ENCODE measurements at regions not wholly inside any gene's neighbourhood (a gene's known extent, or its start where the extent isn't known, plus 50 kb on each side); places are given as distances from the start of the nearest gene placed in this dataset.

DNA sequence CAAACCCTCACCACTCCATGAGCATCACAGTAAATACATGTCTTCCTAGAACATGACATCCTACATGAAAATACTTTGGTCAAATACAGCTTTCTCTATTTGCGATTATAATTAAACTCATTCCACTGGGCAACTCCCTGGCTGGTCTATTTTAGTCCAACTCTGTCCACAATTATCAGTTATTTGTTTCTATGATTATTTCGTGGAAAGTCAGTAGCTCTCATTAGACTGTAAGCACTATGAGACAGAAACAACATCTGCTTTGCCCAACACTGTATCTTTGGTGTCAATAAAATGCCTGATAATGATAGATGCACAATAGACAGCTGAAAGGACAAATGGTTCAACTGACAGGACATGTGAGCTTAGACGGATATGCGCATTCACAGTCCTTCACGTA is 292.0 kb downstream of the KLF12 start:
- Mint-ChIP-seq H3K4me1 (ENCODE audit: low read depth) (peaks cover 22% of the 10 kb centered on the region), H3K27ac (no peak overlapping the region), H3K36me3 (ENCODE audit: low read depth) (peaks cover 29% of the 10 kb centered on the region), H3K4me3 (no peak overlapping the region), H3K27me3 (no peaks in the 10 kb centered on the region), H3K9me3 (no peaks in the 10 kb centered on the region)

DNA sequence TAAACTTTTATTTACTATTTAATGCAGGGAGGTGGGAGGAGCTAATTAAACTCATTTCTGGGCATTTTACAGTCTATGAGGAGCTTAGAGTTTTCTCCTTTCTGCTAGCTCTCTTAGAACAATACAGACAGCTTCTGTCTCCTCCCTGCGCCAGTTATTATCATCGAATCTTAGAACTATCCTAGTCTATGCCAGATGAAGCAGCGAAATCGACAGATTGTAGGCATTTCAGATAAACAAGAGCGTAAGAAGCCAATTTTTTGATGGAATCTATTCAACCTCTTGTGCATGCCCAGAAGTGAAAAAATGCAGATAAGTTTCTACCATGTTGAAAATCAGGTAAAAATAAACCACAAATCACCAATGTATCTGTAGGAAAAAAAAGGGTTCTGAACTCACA is 297.1 kb downstream of the KLF12 start:
- Mint-ChIP-seq H3K27me3 (no peaks in the 10 kb centered on the region), H3K36me3 (ENCODE audit: low read depth) (peaks cover 10% of the 10 kb centered on the region), H3K4me3 (no peak overlapping the region), H3K27ac (no peak overlapping the region), H3K9me3 (no peaks in the 10 kb centered on the region), H3K4me1 (ENCODE audit: low read depth) (peaks cover 40% of the 10 kb centered on the region)

DNA sequence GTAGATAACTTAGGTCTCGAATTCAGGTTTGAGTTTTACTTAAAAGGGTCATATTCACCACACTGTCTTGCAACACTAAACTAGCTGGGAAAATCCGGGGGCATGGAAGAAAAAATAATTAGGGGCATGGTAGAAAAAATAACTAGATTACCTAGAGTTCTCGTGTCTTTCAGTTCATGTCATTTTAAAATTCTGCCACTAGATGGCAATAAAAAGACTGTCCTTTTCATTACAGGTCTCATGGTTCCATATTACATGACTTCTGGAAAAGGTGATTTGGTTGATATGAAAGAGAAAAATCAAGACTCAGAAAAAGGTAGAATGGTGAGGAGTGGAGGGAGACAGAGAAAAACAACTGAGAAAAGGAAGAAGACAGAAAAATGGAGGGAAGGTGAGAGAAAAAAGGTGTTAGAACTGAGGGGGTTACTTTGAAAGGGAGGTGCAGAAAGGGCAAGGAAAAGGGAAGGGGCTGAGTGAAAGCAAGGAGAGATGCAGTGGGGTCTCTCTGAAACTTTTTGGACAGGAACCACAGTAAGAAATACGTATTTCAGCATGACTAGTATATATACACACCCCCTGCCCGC is 299.0 kb downstream of the KLF12 start:
- Mint-ChIP-seq H3K36me3 (ENCODE audit: low read depth) (peaks cover under 1% of the 10 kb centered on the region), H3K4me1 (ENCODE audit: low read depth) (peaks cover 44% of the 10 kb centered on the region), H3K4me3 (no peak overlapping the region), H3K9me3 (no peaks in the 10 kb centered on the region), H3K27ac (no peak overlapping the region), H3K27me3 (no peaks in the 10 kb centered on the region)

DNA sequence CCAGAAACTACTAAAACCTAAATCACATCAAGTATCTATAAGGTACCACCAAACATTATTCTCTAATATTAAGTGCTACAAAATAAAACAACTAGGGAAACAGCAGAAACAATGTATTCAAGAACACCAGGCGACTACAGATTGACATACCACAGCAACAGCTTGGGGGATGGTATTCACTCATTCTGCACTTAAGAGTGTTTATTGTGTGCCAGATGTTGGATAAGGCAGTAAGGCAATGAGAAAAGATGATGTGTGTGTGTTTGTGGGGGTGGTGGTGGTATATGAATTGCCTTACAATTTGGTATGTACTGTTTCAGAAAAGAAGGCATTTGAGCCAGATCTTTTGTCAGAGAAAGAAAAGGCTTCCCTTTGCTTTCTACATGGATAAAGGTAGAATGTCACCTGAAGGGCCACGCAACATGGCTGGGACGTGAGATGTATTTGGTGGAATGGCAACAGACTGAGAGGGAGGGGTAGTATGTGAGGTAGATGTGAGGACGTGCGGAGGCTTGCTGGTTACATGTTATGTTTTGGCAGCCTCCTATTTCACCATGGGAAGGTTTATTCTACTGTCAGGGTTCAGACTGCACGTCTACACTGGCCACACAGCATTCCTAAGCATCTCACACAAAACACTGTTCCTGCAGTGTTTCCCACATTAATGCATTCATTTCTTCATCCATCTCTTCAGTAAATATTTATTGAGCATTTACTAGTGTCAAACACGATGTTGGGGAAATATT is 300.7 kb downstream of the KLF12 start:
- H3K4me3 Mint-ChIP-seq = no peak overlapping the region
- peaks cover 42% of the 10 kb centered on the region for H3K4me1 Mint-ChIP-seq (ENCODE audit: low read depth)
- H3K9me3 Mint-ChIP-seq = no peaks in the 10 kb centered on the region
- H3K27ac Mint-ChIP-seq = no peak overlapping the region
- no peaks in the 10 kb centered on the region for H3K36me3 Mint-ChIP-seq (ENCODE audit: low read depth)
- H3K27me3 Mint-ChIP-seq = no peaks in the 10 kb centered on the region

DNA sequence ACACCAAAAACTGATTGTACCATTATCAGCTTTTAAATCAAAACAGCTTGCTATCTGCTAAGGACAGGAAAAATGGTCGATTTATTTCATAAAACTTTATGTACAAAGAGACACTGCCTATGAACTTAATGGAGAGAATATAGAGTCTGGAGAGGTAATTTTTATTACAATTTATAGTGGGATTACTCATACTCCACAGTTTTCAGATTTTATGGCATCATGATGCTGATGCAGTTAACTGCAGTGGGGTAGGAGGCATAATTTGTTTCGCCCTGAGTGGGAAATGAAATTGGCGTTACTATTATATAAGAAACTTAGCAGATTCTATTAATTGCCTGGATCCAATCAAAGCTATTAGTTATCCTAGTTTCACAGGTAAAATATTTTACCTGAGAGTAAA is 301.4 kb downstream of the KLF12 start:
- no peaks in the 10 kb centered on the region for H3K27me3 Mint-ChIP-seq

DNA sequence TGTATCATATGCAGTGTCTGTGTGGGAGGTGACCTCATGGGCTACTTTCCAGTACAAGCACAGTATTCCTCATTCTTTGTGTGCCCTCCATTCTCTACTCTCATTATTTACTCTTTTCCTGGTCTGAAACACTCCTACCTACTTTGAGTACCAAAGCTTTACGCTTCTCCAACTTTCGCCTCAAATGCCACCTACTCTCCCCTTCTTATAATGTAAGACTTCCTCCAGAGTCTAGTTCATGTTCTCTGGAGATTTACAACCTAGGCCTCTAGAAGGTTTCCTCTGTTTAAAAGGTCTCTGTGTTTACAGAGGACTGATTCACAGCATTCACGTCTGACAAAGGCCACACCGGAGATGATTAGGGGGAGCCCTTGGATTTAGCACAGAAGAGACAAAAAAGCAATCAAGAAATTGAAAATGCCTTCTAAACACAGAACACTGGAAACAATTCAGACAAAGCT is 302.0 kb downstream of the KLF12 start:
- peak overlapping the region; percentile 17 for H3K27ac Mint-ChIP-seq

More for the DNA sequence above, 301.4 kb downstream of the KLF12 start:
- H3K36me3 Mint-ChIP-seq (ENCODE audit: low read depth) = no peaks in the 10 kb centered on the region
- no peak overlapping the region for H3K27ac Mint-ChIP-seq
- H3K9me3 Mint-ChIP-seq = no peaks in the 10 kb centered on the region
- peaks cover 46% of the 10 kb centered on the region for H3K4me1 Mint-ChIP-seq (ENCODE audit: low read depth)
- no peak overlapping the region for H3K4me3 Mint-ChIP-seq

DNA sequence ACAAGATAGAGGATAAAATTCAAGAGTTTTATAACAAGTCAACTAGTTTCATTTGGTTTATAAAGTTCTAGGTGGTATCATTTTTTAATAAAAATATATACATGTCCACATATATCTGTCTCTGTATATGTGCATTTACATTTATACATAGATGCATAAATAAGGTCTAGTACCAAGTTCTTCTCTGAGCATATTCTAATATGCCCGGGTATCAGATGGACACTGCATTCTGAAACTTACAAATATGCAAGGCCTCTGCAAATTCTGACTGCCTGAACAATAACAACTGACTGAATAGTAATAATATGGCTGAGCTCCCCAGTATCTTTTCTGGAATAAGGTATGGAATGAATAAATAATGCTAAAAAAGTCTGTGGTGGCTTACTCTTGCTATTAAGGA is 304.8 kb downstream of the KLF12 start:
- Mint-ChIP-seq H3K9me3 (no peaks in the 10 kb centered on the region), H3K4me3 (no peak overlapping the region), H3K27ac (no peak overlapping the region), H3K4me1 (ENCODE audit: low read depth) (peaks cover 49% of the 10 kb centered on the region), H3K36me3 (ENCODE audit: low read depth) (peaks cover 10% of the 10 kb centered on the region), H3K27me3 (no peaks in the 10 kb centered on the region)

More for the DNA sequence above, 302.0 kb downstream of the KLF12 start:
- H3K9me3 Mint-ChIP-seq = no peaks in the 10 kb centered on the region
- H3K4me1 Mint-ChIP-seq (ENCODE audit: low read depth) = peaks cover 40% of the 10 kb centered on the region
- H3K4me3 Mint-ChIP-seq = no peak overlapping the region
- H3K36me3 Mint-ChIP-seq (ENCODE audit: low read depth) = no peaks in the 10 kb centered on the region
- H3K27me3 Mint-ChIP-seq = no peaks in the 10 kb centered on the region

DNA sequence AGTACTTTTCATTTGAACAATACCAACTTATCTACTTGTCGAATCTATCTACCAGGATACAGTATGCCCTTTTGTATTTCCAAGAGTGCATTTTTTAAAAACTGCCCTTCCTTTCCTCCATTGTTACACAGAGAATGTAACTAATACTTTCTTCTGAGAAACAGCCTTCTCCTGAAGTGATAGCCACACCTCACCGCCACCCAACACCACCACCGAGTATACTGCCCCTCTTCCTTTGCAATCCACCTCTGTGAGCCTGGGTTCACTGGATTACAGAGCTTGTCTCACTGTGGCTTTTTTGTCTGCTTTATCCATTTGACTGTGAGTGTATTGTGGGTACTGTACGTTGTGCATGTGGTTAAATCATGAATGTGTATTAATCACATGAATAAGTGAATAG is 305.4 kb downstream of the KLF12 start:
- Mint-ChIP-seq H3K36me3 (ENCODE audit: low read depth) (peaks cover 10% of the 10 kb centered on the region), H3K4me1 (ENCODE audit: low read depth) (peaks cover 53% of the 10 kb centered on the region)

DNA sequence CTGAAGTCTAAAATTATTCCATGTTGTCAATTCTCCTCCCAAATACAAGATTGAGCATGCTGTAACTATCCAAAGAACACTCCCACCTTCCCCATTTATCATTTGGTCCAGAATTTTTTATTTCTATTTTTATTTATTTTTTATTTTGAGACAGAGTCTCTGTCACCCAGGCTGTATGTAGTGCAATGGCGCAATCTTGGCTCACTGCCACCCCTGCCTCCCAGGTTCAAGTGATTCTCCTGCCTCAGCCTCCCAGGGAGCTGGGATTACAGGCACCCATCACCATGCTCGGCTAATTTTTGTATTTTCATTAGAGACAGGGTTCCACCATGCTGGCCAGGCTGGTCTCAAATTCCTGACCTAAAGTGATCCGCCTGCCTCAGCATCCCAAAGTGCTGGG is 306.8 kb downstream of the KLF12 start:
- Mint-ChIP-seq H3K4me3 (no peak overlapping the region), H3K27me3 (no peaks in the 10 kb centered on the region), H3K9me3 (no peaks in the 10 kb centered on the region), H3K27ac (no peak overlapping the region), H3K4me1 (ENCODE audit: low read depth) (peaks cover 62% of the 10 kb centered on the region), H3K36me3 (ENCODE audit: low read depth) (peaks cover 10% of the 10 kb centered on the region)

More for the DNA sequence above, 305.4 kb downstream of the KLF12 start:
- H3K27me3 Mint-ChIP-seq = no peaks in the 10 kb centered on the region
- no peak overlapping the region for H3K4me3 Mint-ChIP-seq
- no peak overlapping the region for H3K27ac Mint-ChIP-seq
- H3K9me3 Mint-ChIP-seq = no peaks in the 10 kb centered on the region

DNA sequence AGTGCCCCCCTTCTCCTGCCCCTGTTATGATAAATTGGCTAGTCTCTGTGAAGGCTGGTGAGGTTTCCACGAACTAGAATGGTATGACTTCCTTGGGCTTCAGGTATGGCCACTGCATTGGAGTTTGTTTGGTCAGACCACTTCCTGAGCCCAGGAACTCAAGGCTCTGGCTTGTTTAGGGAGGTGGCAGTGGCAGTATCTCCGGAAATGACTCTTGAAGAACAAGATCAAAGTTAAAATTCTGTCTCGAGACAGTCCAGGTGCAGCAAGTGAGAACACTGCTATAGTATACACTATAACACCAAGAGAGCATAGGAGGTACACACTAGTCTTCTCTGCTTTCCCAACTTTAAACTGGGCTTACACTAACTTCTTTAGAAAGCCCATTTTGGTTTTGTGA is 309.1 kb downstream of the KLF12 start:
- H3K4me3 Mint-ChIP-seq = no peak overlapping the region
- H3K9me3 Mint-ChIP-seq = no peaks in the 10 kb centered on the region
- H3K27ac Mint-ChIP-seq = no peak overlapping the region
- H3K36me3 Mint-ChIP-seq (ENCODE audit: low read depth) = peaks cover 10% of the 10 kb centered on the region
- H3K4me1 Mint-ChIP-seq (ENCODE audit: low read depth) = peaks cover 62% of the 10 kb centered on the region
- H3K27me3 Mint-ChIP-seq = no peaks in the 10 kb centered on the region

DNA sequence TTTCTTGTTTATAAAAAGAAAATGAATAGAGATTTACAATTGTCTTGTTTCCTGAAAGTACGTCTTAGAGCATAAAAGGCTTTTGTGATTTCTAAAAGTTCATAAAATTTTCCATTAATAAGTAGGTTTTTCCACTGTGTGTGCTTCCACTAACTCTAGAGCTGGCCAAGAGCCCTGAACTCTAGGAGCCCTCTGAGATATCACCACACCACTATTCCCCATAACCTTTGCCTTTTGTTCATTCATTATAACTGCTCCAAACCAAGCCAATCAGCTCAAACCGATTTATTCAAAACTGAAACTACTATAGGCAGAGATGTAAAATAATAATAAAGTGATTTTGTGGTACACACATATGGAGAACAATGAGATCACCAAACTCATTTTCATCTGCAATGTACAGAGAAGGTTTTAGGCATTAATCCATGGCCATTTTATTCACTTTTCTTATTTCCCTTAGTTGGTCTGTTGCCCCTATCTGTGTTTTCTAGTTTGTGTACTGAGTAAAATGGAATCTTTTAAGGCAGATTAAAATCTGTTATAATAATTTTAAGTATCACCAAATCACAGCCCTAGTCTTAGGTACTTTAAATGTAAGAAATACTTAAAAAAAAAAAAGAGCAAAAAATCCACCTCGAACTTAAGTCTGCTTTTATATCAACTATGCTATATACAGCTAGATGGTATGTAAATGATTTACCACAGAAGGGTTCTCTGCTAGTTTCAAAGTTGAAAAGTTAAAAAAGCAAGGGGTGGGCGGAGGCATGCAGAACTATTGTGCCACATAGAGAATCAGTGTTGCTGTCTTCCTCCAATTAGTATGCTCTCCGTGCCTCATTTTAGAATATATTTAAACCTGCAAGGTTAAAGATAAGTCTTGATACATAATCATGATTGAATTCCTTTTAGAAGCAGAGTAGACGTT is 311.3 kb downstream of the KLF12 start:
- peaks cover 23% of the 10 kb centered on the region for H3K36me3 Mint-ChIP-seq (ENCODE audit: low read depth)
- peak overlapping the region; percentile 38 for H3K27ac Mint-ChIP-seq
- no peaks in the 10 kb centered on the region for H3K27me3 Mint-ChIP-seq
- no peaks in the 10 kb centered on the region for H3K9me3 Mint-ChIP-seq
- no peak overlapping the region for H3K4me3 Mint-ChIP-seq
- peaks cover 50% of the 10 kb centered on the region for H3K4me1 Mint-ChIP-seq (ENCODE audit: low read depth)

DNA sequence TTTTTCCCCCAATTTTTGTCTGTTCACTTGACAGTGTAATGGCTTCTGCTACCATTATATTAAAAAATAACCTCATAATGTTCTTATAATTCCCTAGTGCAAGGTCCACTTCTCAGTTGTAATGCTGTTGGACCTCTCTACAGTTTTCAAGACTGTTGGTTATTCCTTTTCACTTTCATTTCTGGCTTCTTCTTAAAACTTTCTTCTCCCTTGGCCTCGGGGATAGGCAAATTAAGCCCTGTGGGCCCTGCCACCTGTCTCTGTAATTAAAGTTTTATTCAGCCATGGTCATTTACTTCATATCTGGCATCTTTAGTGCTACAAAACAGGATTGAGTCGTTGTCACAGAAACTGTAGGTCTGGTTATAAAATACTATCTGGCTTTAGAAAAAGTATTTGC is 313.5 kb downstream of the KLF12 start:
- peaks cover 37% of the 10 kb centered on the region for H3K4me1 Mint-ChIP-seq (ENCODE audit: low read depth)
- no peaks in the 10 kb centered on the region for H3K9me3 Mint-ChIP-seq
- H3K36me3 Mint-ChIP-seq (ENCODE audit: low read depth) = peaks cover 17% of the 10 kb centered on the region
- H3K27me3 Mint-ChIP-seq = no peaks in the 10 kb centered on the region
- H3K4me3 Mint-ChIP-seq = no peak overlapping the region
- no peak overlapping the region for H3K27ac Mint-ChIP-seq

DNA sequence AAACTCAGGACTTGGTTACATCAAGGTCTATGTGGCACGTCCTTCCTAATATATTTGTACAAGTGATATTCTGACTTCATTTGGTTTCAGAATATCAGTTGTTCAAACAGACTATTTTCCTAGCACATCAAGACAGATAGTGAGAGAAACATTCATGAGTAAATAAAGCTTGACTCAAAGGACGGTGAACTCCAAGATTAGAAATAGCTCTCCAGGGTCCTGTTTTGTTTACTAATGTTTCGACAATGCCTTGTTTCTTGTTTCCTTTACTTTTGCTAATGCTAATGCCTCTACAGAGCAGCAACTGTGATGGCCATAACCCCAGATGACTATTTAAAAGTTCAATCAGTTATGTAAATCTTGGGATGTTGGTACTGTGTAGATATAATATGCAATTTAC is 313.9 kb downstream of the KLF12 start:
- Mint-ChIP-seq H3K9me3 (no peaks in the 10 kb centered on the region), H3K27ac (no peak overlapping the region), H3K27me3 (no peaks in the 10 kb centered on the region), H3K4me1 (ENCODE audit: low read depth) (peaks cover 33% of the 10 kb centered on the region), H3K36me3 (ENCODE audit: low read depth) (peaks cover 16% of the 10 kb centered on the region), H3K4me3 (no peak overlapping the region)

DNA sequence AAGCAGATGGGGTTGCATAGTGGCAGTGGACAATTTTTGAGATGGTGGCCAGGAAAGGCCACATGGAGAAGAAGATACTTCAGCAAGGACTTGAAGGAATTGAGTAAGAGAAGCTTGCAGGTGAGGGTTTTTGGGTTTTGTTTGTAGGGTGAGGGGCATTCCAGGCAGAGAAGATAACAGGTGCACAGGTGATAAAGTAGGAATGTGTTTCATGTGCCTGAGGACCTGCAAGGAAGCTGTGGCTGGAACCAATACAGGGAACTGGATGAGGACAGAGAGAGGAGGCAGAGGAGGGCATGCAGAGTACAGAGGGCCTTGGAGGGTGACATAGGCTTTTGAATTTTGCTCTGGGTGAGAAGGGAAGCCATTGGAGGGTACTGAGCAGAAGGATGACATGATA is 314.5 kb downstream of the KLF12 start:
- peaks cover 29% of the 10 kb centered on the region for H3K4me1 Mint-ChIP-seq (ENCODE audit: low read depth)
- no peaks in the 10 kb centered on the region for H3K27me3 Mint-ChIP-seq
- peaks cover 12% of the 10 kb centered on the region for H3K36me3 Mint-ChIP-seq (ENCODE audit: low read depth)
- no peak overlapping the region for H3K27ac Mint-ChIP-seq
- no peak overlapping the region for H3K4me3 Mint-ChIP-seq
- no peaks in the 10 kb centered on the region for H3K9me3 Mint-ChIP-seq

DNA sequence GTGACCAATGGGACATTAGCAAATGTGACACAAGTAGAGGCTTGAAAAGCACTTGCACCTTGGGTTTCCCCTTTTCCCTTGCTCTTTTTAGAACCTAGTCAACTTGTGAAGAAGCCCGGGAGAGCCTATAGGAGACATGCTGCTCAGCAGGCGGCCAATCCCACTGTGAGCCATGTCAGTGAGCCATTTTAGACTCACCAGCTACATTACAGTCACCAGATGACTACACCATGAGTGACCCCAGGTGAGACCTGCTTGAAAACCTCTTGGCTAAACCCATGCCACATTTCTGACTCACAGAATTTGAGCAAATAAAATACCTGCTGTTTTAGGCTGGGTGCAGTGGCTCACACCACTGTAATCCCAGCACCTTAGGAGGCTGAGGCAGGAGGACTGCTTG is 317.5 kb downstream of the KLF12 start:
- H3K4me1 Mint-ChIP-seq (ENCODE audit: low read depth) = peaks cover 10% of the 10 kb centered on the region
- no peak overlapping the region for H3K27ac Mint-ChIP-seq
- H3K4me3 Mint-ChIP-seq = no peak overlapping the region
- H3K36me3 Mint-ChIP-seq (ENCODE audit: low read depth) = peaks cover 34% of the 10 kb centered on the region
- no peaks in the 10 kb centered on the region for H3K9me3 Mint-ChIP-seq
- no peaks in the 10 kb centered on the region for H3K27me3 Mint-ChIP-seq

Measured in stimulated activated naive CD8-positive, alpha-beta T cell treated with anti-CD3 and anti-CD28 coated beads, Interleukin-15, Interleukin-2, amounts not matched to agents 100 ng/mL and 50 ng/mL, for 24 hours (primary cell).